ENCODE measurements at regions not wholly inside any gene's neighbourhood (a gene's known extent, or its start where the extent isn't known, plus 50 kb on each side); places are given as distances from the start of the nearest gene placed in this dataset.

DNA sequence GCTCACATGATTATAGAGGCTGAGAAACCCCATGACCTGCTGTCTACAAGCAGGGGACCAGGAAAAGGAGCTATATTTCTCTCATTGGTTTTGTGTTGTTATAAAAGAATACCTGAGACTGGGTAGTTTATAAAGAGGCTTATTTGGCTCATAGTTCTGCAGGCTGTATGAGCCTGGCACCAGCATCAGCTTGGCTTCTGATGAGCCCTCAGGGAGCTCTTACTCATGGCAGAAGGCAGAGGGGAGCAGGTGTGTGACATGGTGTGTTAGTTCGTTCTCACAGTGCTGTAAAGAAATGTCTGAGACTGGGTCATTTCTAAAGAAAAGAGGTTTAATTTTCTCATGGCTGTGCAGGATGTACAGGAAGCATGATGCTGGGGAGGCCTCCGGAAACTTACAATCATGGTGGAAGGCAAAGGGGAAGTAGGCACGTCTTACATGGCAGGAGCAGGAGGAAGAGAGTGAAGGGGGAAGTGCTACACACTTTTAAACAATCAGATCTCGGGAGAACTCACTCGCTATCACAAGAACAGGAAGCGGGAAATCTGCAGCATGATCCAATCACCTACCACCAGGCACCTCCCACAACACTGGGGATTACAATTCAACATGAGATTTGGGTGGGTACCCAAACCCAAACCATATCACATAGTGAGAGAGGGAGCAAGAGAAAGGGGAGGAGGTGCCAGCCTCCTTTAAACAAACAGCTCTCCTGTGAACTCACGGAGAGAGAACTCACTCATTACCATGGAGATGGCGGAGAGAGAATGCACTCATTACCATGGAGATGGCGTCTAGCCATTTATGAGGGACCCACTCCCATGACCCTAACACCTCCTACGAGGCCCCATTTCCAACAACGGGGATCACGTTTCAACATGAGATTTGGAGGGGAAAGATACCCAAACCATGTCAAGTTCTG is 133.4 kb downstream of the JCAD start:
- DNase-seq (ENCODE audit: low spot score): no peak
- TF ChIP-seq, protein P1, sequence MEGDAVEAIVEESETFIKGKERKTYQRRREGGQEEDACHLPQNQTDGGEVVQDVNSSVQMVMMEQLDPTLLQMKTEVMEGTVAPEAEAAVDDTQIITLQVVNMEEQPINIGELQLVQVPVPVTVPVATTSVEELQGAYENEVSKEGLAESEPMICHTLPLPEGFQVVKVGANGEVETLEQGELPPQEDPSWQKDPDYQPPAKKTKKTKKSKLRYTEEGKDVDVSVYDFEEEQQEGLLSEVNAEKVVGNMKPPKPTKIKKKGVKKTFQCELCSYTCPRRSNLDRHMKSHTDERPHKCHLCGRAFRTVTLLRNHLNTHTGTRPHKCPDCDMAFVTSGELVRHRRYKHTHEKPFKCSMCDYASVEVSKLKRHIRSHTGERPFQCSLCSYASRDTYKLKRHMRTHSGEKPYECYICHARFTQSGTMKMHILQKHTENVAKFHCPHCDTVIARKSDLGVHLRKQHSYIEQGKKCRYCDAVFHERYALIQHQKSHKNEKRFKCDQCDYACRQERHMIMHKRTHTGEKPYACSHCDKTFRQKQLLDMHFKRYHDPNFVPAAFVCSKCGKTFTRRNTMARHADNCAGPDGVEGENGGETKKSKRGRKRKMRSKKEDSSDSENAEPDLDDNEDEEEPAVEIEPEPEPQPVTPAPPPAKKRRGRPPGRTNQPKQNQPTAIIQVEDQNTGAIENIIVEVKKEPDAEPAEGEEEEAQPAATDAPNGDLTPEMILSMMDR (IDR thresholded peaks at IDR 0.05; ENCODE audit: extremely low read depth, missing control alignments): no peak

DNA sequence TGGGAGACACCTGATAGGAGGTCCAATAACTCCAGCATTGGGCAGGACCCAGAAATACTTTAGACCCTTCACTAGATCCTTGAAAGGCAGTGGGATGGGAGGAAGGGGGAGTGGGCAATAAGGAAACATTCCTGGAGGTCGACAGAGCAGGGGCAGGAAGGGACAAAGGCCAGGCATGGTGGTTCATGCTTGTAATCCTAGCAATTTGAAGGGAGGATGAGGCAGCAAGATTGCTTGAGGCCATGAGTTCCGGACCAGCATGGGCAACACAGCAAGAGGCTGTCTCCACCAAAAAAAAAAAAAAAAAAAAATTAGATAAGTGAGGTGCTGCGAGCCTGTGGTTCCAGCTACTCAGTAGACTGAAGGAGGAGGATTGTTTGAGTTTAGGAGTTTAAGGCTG is 134.9 kb downstream of the JCAD start:
- TF ChIP-seq, protein P1 (IDR thresholded peaks at IDR 0.05; ENCODE audit: extremely low read depth, missing control alignments): no peak
- no peak for DNase-seq (ENCODE audit: low spot score)

DNA sequence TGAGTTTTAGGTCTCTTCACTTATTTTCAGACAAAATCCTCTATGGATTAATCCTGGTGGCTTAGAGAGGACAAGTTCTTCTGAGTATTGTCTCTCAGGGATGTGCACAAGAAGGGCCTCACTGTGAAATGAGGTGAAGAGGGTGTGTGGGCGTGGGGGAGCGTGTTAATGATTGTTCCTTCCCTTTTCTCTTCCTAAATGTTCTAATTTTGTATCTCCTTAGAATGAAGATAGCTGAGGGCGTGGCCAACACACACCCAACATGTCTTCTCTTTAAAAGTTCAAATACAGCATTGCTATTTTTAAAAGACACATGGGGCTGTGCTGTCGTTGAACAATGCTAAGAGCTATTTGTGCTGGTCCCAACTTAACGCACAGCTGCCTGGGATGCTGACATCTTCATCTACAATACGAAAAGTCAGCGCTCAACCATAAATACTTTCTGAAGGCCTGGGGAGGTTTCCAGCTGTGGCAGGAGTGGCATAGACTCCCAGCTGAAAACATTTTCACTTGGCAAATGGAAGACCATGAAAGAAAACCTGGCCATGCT is 135.9 kb downstream of the JCAD start:
- TF ChIP-seq, protein P1 (IDR thresholded peaks at IDR 0.05; ENCODE audit: extremely low read depth, missing control alignments): no peak
- no peak for DNase-seq (ENCODE audit: low spot score)

DNA sequence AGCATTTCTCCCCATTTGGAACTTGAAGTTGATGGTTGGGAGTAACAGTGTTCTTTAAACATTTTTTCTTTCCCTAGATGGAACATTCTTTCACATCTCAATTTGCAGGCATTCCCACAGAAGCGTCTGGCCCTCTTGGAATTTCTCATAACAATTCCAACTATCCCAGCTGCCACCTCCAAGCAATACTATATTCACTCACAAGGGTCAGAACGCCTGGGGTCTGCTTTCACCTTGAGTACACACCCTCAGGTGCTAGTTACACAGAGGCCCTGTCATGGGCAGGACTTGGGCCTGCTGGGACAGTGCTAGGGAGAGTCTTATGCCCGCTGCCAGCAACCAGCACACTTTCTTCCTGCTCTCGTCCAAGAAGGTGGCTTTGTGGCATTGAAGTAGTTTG is 136.5 kb downstream of the JCAD start:
- DNase-seq (ENCODE audit: low spot score): no peak
- TF ChIP-seq, protein P1 (IDR thresholded peaks at IDR 0.05; ENCODE audit: extremely low read depth, missing control alignments): no peak

DNA sequence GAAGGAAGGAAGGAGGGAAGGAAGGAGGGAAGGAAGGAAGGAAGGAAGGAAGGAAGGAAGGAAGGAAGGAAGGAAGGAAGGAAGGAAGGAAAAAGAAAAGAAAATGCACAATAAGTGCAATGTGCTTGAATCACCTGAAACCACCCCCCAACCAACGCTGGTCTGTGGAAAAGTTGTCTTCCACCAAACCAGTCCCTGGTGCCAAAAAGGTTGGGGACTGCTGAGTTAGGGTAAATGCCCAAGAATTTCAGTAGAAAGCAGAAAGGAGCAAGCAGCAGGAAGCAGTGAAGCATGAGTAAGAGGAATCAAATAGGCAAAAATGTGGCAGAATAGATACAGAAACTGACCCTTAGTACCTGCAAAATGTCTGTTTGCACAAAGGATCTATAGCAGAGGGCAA is 137.2 kb downstream of the JCAD start:
- DNase-seq (ENCODE audit: low spot score): no peak
- TF ChIP-seq, protein P1 (IDR thresholded peaks at IDR 0.05; ENCODE audit: extremely low read depth, missing control alignments): no peak

DNA sequence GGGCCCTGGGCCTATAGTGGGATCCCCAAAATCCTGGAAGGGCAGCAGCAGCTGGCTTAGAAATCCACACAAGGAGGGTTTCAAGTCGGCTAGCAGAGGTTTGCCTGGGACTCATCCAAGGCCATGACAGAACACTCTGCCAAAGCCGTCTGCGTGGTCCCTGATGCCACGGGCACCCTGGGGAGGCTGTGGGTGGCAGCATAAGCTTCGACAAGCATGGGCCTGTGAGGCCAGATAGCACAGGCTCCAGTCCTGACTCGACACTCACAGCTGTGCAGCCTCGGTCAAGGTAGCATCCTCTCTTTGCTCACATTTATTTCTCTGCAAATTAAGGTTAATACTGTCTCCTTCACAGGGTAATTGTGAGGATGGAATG is 138.3 kb downstream of the JCAD start:
- TF ChIP-seq, protein P1 (IDR thresholded peaks at IDR 0.05; ENCODE audit: extremely low read depth, missing control alignments): no peak
- DNase-seq (ENCODE audit: low spot score): no peak

DNA sequence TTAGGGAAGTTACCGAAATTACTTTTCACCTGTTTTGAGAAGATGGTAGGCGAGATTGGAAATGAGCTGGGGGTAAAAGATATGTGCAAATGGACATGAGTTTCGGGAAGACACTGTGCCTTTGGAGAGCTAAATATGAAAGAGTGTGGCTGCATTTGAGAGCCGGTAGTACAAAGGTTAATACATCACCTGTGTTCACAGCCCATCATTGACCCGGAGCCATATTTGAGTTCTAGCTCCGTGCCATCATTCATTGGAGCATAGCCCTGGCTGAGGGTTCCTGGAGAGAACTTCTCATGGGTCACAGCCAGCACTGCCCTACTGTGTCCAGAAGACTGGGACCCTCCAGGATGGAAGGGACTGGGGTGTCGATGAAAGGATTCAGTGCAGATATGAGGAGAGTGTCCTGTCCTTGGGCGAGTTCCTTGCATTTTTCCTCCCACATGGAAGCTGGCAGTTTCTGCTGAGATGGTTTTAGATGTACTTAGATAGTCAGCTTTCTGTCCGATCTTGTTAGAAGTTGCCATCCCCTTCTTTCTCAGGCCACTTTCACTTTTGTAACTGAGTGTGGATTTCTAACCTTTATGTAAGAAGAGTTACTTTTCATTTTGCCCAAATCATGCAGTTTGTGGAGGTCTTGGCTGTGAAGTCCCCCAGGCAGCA is 138.8 kb downstream of the JCAD start:
- TF ChIP-seq, protein P1 (IDR thresholded peaks at IDR 0.05; ENCODE audit: extremely low read depth, missing control alignments): no peak
- no peak for DNase-seq (ENCODE audit: low spot score)

All from GM20000 (cell line).